AG09309 (cell line): ENCODE measurements at regions not wholly inside any gene's neighbourhood (a gene's known extent, or its start where the extent isn't known, plus 50 kb on each side); places are given as distances from the start of the nearest gene placed in this dataset.

ENCODE experiments used
- DNase-seq: peaks from one replicate; pipeline ENCODE4 v3.0.0-alpha.2; 2010; ENCODE audit warnings: low read depth
- H3K4me3 ChIP-seq: 2 replicates; pipeline ENCODE4 v1.5.1; 2011; ENCODE audit warnings: mild to moderate bottlenecking, low read depth, low read length, moderate library complexity; ENCODE audit not compliant: control insufficient read depth
- CTCF ChIP-seq: IDR thresholded peaks from 2 replicates; pipeline ENCODE4 v1.5.1; 2011; ENCODE audit warnings: mild to moderate bottlenecking, low read depth, low read length, inconsistent platforms; ENCODE audit not compliant: insufficient read depth, control insufficient read depth; ENCODE audit errors: missing control alignments

GRCh38 chr4:29121586-29121985, 1598.6 kb upstream of the PCDH7 start:
- H3K4me3 ChIP-seq: no peak overlapping the region
- TF ChIP-seq CTCF: no peak
- DNase-seq: no peak

GRCh38 chr4:29128810-29129209, 1591.4 kb upstream of the PCDH7 start:
- DNase-seq: no peak
- no peak for TF ChIP-seq CTCF

GRCh38 chr4:29131304-29131703, 1588.9 kb upstream of the PCDH7 start:
- no peak overlapping the region for H3K4me3 ChIP-seq
- DNase-seq: no peak
- TF ChIP-seq CTCF: no peak

More at GRCh38 chr4:29128810-29129209, 1591.4 kb upstream of the PCDH7 start:
- no peak overlapping the region for H3K4me3 ChIP-seq

- TF ChIP-seq CTCF: no peak
- H3K4me3 ChIP-seq: no peak overlapping the region
- DNase-seq: no peak
Measured at GRCh38 chr4:29142708-29143107, 1577.5 kb upstream of the PCDH7 start.

GRCh38 chr4:29151584-29151983, 1568.6 kb upstream of the PCDH7 start:
- TF ChIP-seq CTCF: no peak
- no peak overlapping the region for H3K4me3 ChIP-seq
- peak; percentile 50 for DNase-seq

- DNase-seq: no peak
- no peak overlapping the region for H3K4me3 ChIP-seq
- no peak for TF ChIP-seq CTCF
Measured at GRCh38 chr4:29153642-29154041, 1566.5 kb upstream of the PCDH7 start.

GRCh38 chr4:29175291-29175690, 1544.9 kb upstream of the PCDH7 start:
- TF ChIP-seq CTCF: no peak
- no peak for DNase-seq
- no peak overlapping the region for H3K4me3 ChIP-seq
